GM21423 (cell line): ENCODE measurements at regions not wholly inside any gene's neighbourhood (a gene's known extent, or its start where the extent isn't known, plus 50 kb on each side); places are given as distances from the start of the nearest gene placed in this dataset.
"Not testable (repeated sequence)": the region's sequence is repeated elsewhere in the genome, so short reads cannot be mapped to it uniquely, and the experiment has no call there.

Source experiments
- ATAC-seq: cut with Tn5 transposase; IDR thresholded peaks from one replicate; pipeline ENCODE4 v1.9.1; 2021; ENCODE audit warnings: mild to moderate bottlenecking, moderate library complexity; ENCODE audit not compliant: unreplicated experiment

DNA sequence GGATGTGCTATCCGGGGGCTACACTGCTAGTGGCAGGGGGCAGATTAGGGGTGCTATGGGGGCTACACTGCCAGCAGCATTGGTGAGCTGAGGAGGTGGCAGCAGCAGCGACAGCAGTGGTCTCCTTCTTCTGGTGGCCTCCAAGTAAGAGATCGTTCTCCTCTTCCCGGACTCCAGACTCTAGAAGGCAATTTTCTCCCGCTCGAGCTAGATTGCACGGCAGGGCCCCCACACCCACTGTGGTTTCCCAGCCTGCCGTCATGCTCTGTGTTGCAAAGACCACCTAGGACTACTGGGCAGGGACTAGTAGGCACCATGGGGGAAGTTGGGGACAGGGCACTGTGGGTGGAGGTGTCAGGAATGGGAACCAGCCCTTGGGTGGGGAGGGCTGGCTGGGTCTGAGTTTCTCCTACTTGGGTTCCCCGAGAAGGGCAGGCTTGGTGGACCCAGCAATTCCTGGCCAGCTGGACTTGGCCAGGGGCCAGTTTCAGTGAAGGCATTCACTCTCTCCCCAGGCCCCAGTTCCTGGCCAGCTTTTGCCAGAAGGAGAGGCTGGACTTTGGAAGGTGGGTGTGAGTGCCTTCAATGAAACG, 203.4 kb upstream of the WSB1 start:
- ATAC-seq = not testable (repeated sequence)

DNA sequence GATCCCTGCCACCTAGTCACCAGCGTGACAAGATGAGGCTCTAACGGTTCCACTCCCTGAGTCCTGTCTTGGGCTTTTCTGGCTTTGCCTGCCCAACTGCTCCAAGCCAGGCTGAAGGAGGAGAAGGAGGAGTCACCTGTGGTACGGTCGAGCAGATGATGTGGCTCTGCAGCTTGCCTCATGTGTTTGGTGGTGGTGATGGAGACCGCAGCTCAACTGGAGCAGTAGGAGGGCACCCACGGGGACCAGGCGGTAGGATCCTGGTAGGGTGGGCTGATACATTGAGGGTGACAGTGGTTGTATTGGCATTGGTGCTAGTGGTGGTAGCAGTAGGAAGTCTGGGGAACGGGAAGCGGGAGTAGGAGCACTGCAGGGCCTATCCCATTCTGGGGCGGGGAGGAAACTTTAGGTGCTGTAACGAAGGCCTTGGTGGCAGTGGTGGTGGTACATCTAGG, 202.8 kb upstream of the WSB1 start:
- ATAC-seq = no peak

DNA sequence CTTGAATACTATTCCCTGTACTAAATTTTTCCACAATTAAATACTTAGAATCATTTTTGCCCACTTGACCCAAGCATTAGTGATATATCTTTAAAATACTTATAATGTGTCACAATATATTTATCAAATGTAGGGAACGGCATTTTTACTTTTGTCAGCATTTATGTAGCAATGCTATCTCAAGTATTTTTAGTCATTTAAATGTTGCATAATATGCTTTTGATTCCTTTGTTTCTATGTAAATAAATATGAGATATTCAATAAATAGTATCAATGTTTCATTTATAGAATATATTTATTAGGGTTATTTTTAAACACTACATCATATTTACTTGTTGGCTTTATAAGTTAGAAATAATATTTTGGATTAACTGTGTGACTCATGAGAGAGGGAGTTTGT, 199.7 kb upstream of the WSB1 start:
- not testable (repeated sequence) for ATAC-seq

DNA sequence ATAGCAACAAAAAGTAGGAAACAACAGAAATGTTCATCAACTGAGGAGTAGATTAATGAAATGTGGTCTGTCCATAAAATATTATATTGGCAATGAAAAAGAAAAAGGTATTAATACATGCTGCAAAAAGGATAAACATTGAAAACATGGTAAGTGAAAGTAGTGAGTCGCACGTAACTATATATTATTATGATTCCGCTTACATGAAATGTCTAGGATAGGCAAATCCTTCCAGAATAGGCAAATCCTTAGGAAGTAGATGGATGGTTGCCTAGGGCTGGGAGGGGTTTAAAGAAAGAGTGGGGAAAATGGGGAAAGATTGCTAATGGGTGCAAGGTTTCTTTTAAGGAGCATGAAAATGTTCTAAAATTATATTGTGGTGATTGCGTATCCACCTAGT, 198.1 kb upstream of the WSB1 start:
- ATAC-seq = not testable (repeated sequence)

DNA sequence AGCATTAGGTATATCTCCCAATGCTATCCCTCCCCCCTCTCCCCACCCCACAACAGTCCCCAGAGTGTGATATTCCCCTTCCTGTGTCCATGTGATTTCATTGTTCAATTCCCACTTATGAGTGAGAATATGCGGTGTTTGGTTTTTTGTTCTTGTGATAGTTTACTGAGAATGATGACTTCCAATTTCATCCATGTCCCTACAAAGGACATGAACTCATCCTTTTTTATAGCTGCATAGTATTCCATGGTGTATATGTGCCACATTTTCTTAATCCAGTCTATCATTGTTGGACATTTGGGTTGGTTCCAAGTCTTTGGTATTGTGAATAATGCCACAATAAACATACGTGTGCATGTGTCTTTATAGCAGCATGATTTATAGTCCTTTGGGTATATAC, 194.6 kb upstream of the WSB1 start:
- not testable (repeated sequence) for ATAC-seq

DNA sequence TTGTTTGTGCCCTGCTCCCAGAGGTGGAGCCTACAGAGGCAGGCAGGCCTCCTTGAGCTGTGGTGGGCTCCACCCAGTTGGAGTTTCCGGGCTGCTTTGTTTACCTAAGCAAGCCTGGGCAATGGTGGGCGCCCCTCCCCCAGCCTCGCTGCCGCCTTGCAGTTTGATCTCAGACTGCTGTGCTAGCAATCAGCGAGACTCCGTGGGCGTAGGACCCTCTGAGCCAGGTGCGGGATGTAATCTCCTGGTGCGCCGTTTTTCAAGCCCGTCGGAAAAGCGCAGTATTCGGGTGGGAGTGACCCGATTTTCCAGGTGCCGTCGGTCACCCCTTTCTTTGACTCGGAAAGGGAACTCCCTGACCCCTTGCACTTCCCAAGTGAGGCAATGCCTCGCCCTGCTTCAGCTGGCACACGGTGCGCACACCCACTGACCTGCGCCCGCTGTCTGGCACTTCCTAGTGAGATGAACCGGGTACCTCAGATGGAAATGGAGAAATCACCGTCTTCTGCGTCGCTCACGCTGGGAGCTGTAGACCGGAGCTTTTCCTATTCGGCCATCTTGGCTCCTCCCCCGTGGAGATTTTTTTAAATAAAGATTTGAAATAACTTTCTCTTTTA, 189.2 kb upstream of the WSB1 start:
- not testable (repeated sequence) for ATAC-seq

DNA sequence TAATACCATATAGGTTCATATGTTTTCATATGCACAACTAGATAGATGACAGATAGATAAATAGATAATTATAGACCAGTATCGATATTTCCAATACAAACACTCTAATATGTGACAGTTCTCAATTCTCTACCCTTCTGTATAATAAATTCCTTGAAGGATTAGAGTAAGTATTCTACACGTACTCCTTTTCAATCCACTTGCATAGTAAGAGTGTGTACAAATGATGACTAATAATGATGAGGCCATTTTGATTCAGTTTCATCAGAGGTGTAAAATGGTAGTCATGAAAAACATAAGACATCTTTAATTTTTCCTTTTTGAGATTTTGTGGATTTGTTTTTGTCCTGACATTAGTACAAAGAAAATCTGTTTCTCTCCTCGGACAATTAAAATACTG, 188.3 kb upstream of the WSB1 start:
- no peak for ATAC-seq

DNA sequence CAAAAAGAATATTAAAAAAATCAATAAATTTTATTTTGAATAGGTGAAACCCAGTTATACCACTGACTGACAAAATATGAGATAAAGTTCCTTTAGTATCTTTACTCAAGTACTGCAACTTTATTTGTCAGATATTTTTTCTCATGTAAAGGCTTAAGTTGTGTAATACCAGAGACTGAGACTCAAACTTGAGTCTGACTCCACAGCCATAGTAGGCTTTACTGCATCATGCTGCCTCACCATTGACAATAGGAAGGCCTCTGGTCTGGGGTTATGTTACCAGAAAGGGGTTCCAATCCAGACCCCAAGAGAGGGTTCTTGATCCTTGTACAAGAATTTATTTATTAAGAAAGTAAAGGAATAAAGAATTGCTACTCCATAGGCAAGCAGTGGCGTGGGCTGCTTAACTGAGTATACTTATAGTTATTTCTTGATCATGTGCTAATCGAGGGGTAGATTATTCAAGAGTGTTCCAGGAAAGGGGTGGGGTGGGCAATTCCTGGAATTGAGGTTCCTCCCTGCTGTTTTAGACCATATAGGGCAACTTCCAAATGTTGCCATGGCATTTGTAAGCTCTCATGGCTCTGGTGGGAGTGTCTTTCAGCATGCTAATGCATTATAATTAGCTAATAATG, 187.4 kb upstream of the WSB1 start:
- ATAC-seq = no peak

DNA sequence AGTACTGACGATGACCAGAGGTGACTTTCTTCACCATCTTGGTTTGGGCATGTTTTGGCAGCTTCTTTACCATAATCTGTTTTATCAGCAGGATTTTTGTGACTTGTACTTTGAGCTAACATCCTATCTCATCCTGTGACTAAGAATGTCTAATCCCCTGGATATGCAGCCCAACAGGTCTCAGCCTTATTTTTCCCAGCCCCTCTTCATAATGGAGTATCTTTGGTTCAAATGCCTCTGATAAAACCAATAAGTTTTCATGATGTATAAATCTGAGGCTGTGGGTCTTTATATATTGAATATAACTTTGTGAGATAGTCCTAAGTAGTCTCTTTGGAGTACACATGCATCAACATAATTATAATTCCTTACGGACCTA, 186.9 kb upstream of the WSB1 start:
- no peak for ATAC-seq

DNA sequence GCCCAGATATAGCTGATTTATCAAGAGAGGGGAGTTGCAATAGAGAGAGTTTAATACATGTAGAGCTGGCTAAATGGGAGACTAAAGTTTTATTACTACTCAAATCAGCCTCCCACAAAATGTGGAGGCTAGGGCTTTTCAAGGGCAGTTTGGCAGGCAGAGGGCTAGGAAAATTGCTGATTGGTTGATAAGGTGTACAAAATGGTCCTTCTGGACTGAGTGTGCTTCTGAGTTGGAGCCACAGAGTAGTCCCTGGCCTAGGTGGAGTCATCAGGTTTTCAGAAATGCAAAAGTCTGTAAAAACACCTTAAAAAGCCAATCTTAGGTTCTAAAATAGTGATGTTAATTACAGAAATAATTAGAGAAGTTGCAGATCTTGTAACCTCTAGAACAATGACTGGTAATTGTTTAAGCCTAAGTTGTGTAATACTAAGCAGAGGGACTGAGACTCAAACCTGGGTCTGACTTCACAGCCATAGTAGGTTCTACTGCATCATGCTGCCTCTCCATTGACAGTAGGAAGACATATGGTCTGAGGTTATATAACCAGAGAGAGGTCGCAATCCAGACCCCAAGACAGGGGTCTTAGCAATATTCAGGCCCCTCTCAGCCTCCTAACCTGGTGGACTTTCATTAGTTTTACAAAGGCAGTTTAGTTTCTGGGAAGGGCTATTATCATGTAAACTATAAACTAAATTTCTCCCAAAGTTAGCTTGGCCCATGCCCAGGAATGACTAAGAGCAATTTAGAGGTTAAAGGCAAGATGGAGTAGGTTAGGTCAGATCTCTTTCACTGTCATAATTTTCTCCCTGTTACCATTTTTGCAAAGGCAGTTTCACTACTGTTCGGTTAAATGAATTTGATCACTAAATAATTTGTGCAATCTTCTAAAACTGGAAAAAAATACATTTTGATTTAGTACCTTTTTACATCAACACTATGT, 186.3 kb upstream of the WSB1 start:
- ATAC-seq = not testable (repeated sequence)

DNA sequence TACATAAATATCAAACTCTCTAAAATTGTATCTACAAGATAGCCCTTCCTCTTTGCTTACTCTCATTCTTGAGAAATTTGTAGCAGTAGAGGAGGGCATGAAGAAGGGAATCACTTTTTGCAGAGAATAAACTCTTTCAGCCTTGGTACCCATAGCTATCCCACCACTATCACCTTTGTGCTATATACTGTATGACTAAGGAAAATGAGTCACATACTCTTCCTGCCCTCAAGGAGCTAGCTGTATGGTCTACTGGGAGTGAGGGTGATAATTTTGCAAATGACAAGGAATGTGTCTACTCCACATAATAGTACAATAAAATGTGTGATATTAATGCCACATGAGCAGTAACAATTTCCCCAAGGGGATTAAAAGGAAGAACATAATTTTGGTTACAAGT, 184.6 kb upstream of the WSB1 start:
- ATAC-seq = no peak

DNA sequence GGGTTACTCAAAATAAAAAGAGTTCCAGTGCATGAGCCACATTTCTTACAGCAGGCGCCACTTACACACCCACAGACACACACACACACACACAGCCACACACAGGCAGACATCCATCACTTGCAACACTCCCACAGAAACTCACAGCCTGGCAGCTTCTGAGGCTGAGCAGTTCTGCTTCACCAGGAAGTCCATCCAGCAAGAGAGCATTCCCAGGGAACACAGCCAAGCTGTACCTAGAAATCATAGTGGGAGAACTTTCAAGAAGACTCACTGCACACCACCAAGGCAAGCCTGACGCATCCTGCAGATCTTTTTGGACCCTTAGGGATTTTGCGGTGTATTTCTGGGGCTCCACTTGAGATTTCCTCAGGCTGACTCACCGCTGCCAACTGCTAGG, 140.9 kb upstream of the WSB1 start:
- no peak for ATAC-seq

DNA sequence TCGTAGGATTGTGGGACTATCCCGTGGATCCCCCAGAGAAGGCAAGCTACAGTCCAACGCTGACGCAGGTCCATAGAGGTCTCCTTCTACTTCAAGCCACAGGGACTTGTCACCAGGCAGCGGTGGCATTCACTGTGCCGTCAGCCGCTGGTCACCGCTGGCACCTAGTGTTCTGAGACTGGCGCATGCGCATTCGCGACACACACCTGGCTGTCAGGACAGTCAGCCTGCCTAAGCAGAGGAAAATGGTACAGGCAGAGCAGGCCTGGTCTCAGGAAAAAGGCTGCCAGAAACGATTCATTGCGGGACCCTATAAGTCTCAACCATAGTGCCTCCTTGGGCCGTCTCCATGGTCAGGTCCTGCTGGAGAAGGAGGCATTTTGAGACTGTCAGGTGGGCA, 138.0 kb upstream of the WSB1 start:
- no peak for ATAC-seq

DNA sequence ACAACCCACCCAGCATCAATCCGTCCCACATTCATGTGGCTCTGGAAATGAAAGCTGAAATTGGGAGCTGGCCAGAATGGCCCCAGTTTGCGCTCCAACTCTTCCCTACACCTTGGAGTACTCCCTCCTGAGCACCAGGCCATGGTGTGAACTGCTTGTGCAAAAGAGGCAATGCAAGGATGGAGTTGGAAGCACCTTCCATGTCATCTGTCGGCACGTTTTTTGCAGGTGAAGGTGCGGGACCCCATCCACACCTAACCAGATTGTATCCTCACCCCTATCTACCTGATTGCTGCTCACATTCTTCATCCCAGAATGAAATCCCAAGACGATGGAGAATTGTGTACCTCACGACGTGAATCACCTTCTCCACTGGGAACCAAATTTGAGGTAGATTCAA, 136.6 kb upstream of the WSB1 start:
- ATAC-seq = no peak

DNA sequence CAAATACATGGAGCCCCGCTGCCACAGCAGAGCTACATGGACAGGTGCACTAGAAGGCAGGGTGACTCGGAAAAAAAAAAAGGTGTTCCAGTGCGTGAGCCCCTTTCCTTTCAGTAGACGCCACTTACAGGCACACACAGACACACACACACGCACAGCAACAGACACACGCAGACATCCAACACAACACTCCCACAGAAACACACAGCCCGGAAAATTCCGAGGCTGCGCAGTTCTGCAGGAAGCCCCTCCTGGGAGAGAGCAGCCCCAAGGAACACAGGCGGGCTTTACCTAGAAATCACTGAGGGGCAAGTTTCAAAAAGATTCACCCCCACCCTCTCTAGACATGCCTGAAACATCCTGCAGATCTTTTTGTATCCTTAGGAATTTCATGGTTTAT, 136.0 kb upstream of the WSB1 start:
- ATAC-seq = no peak

DNA sequence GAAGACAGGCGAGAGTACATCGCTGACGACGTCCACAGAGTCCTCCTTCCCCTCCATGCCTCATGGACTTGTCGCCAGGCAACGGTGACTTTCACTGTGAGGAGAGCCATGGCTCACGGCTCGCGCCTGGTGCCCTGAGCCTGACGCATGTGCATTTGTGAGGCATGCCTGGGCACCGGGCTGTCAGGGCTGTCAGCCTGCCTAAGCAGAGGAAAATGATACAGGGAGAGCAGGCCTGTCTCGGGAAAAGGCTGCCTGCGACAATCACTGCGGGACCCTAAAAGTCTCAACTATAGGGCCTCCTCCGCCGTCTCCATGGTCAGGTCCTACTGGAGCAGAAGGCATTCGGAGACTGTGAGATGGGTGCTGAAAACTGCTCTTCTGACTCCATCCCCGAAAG, 135.5 kb upstream of the WSB1 start:
- ATAC-seq = no peak

DNA sequence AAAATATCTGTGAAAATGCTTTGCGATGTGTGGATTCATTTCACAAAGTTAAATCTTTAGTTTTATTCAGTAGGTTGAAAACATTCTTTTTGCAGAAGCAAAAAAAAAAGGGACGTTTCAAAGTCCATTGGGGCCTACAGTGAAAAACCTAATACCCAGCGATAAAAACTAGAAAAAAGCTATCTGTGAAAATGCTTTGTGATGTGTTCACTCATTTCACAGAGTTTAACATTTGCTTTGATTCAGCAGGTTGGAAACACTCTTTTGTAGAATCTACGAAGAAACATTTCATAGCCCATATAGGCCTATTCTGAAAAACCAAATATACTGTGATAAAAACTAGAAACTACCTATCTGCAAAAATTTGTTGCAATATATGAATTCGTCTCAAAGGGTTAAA, 113.6 kb upstream of the WSB1 start:
- no peak for ATAC-seq

DNA sequence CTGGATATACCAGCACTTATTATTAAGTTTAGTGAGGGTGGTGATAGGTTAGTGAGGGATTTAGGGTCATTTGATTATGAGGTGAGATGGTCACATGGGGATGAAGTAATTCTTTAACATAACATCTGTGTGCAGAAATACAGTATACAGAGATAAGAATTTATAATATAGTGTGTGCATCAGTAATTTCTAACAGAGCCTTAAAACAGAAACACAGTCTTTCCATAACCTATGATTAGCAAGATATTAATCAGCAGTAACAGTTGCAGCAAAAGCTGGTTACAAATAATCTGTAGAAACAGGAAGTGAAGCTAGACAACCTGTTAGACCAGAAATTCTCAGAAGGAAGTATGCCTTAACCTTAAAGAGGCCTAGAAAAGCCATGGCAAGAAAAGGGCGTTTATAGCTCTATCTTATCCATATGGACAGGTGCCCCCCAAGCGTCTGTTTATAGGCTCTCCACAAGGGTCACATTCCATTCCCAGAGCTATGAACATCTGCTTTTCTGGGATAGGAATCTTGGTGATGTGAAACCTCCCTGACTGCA, 112.5 kb upstream of the WSB1 start:
- not testable (repeated sequence) for ATAC-seq

DNA sequence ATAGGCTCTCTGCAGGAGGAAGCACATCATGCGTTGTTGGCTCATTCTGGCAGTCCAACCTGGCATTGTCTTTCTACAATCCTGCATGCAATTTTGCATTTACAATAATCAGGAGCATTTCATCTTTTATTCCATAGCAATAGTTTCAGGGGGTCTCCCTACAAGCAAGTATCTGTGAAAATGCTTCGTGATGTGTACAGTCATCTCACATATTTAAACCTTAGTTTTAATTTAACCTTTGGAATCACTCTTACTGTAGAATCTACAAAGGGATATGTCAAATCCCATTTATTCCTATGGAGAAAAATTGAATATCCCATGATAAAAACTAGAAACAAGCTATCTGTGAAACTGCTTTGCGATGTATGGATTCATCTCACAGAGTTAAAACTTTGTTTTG, 112.0 kb upstream of the WSB1 start:
- ATAC-seq = no peak

DNA sequence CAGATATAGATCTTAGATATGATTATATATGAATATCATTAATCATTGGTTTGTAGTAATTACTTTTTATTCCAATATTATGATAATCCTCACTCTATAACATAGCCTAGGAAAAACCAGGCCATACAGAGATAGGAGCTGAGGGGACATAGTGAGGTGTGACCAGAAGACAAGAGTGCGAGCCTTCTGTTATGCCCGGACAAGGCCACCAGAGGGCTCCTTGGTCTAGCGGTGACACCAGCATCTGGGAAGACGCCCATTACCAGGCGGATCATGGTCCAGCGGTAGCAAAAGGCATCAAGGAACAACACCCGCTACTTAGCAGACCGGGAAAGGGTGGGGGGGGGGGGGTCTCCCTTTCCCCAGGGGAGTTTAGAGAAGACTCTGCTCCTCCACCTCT, 96.4 kb upstream of the WSB1 start:
- ATAC-seq = not testable (repeated sequence)

DNA sequence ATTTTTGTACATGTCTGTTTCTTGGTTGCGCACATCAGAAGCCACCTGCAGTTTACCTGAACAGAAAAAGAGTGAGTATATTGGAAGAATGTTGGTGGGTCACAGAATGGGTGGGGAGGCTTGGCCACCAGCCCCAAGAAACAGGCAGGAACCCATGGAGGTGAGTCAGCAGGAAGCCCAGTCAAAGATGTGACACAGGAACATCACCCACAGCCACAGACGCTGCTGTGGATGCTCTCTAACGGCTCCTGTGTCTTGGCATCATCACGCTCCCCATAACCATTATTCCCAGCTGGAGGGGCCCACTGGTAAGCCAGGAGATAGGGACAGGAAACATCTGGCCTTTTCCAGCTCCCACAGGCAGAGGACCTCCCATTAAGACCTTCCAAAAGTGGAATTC, 94.0 kb upstream of the WSB1 start:
- no peak for ATAC-seq
